ENCODE measurements at regions not wholly inside any gene's neighbourhood (a gene's known extent, or its start where the extent isn't known, plus 50 kb on each side); places are given as distances from the start of the nearest gene placed in this dataset.

- DNase-seq: no peak
- no peak overlapping the region for H2AFZ ChIP-seq (ENCODE audit: low read length)
- intact Hi-C loops (cut with micrococcal nuclease): no loop called here
Measured at GRCh38 chr5:3265131-3265885, 330.3 kb upstream of the IRX1 start.

GRCh38 chr5:3262451-3262850 is 333.2 kb upstream of the IRX1 start:
- Histone ChIP-seq H3K9me2 (replicated peaks; ENCODE audit: low read length) (no peaks in the 10 kb centered on the region), H3K9me3 (ENCODE audit: low read length) (no peaks in the 10 kb centered on the region), H2AFZ (ENCODE audit: low read length) (no peak overlapping the region), H3K27ac (ENCODE audit: low read length) (no peak overlapping the region), H3K4me2 (ENCODE audit: low read length) (no peak overlapping the region), H3K79me2 (ENCODE audit: low read length) (no peaks in the 10 kb centered on the region), H3K9ac (ENCODE audit: low read length) (no peak overlapping the region), H3F3A (ENCODE audit: low read length, unreplicated experiment) (no peaks in the 10 kb centered on the region), H4K20me1 (ENCODE audit: low read length) (no peaks in the 10 kb centered on the region), H3K27me3 (ENCODE audit: low read length) (no peaks in the 10 kb centered on the region), H3K4me1 (ENCODE audit: insufficient read depth, low read length) (no peaks in the 10 kb centered on the region), H3K36me3 (ENCODE audit: low read depth, low read length) (no peaks in the 10 kb centered on the region), H3K4me3 (ENCODE audit: low read length) (no peak overlapping the region)
- no TSS peak for BruUV-seq (replicated peaks)
- POLR2A ChIA-PET (ENCODE audit: unreplicated experiment): no interaction called here
- ATAC-seq (no peak), DNase-seq (no peak)
- TF ChIP-seq CTCF (conservative IDR thresholded peaks at IDR 0.05; ENCODE audit: low read depth, low read length) (no peak), EZH2 (IDR thresholded peaks at IDR 0.05; ENCODE audit: low read length, unreplicated experiment) (no peak), EZH2phosphoT487 (IDR thresholded peaks at IDR 0.05; ENCODE audit: borderline replicate concordance, low read length) (no peak)
- CTCF ChIA-PET: no interaction called here
- intact Hi-C loops (cut with micrococcal nuclease): no loop called here

More at GRCh38 chr5:3265131-3265885, 330.3 kb upstream of the IRX1 start:
- no TSS peak for BruUV-seq (replicated peaks)
- Histone ChIP-seq H3K4me2 (ENCODE audit: low read length) (no peak overlapping the region), H3K36me3 (ENCODE audit: low read depth, low read length) (no peaks in the 10 kb centered on the region), H3K4me3 (ENCODE audit: low read length) (no peak overlapping the region), H3K27me3 (ENCODE audit: low read length) (no peaks in the 10 kb centered on the region), H3K9ac (ENCODE audit: low read length) (no peak overlapping the region), H3K9me3 (ENCODE audit: low read length) (no peaks in the 10 kb centered on the region), H3F3A (ENCODE audit: low read length, unreplicated experiment) (no peaks in the 10 kb centered on the region), H4K20me1 (ENCODE audit: low read length) (no peaks in the 10 kb centered on the region), H3K9me2 (replicated peaks; ENCODE audit: low read length) (no peaks in the 10 kb centered on the region), H3K27ac (ENCODE audit: low read length) (no peak overlapping the region), H3K79me2 (ENCODE audit: low read length) (no peaks in the 10 kb centered on the region), H3K4me1 (ENCODE audit: insufficient read depth, low read length) (no peaks in the 10 kb centered on the region)
- POLR2A ChIA-PET (ENCODE audit: unreplicated experiment): no interaction called here
- CTCF ChIA-PET: no interaction called here
- no peak for TF ChIP-seq CTCF (conservative IDR thresholded peaks at IDR 0.05; ENCODE audit: low read depth, low read length)
- no peak for TF ChIP-seq EZH2phosphoT487 (IDR thresholded peaks at IDR 0.05; ENCODE audit: borderline replicate concordance, low read length)
- TF ChIP-seq EZH2 (IDR thresholded peaks at IDR 0.05; ENCODE audit: low read length, unreplicated experiment): no peak
- no peak for ATAC-seq

- TF ChIP-seq EZH2 (IDR thresholded peaks at IDR 0.05; ENCODE audit: low read length, unreplicated experiment) (no peak), CTCF (conservative IDR thresholded peaks at IDR 0.05; ENCODE audit: low read depth, low read length) (no peak), EZH2phosphoT487 (IDR thresholded peaks at IDR 0.05; ENCODE audit: borderline replicate concordance, low read length) (no peak)
- no peak overlapping the region for H2AFZ ChIP-seq (ENCODE audit: low read length)
- H3K4me1 ChIP-seq (ENCODE audit: insufficient read depth, low read length): no peaks in the 10 kb centered on the region
- no peak overlapping the region for H3K4me2 ChIP-seq (ENCODE audit: low read length)
- CTCF ChIA-PET: no interaction called here
- no peaks in the 10 kb centered on the region for H3K9me2 ChIP-seq (replicated peaks; ENCODE audit: low read length)
- no peak overlapping the region for H3K27ac ChIP-seq (ENCODE audit: low read length)
- intact Hi-C loops (cut with micrococcal nuclease): no loop called here
- no peaks in the 10 kb centered on the region for H3F3A ChIP-seq (ENCODE audit: low read length, unreplicated experiment)
- POLR2A ChIA-PET (ENCODE audit: unreplicated experiment): no interaction called here
- no peaks in the 10 kb centered on the region for H4K20me1 ChIP-seq (ENCODE audit: low read length)
- H3K36me3 ChIP-seq (ENCODE audit: low read depth, low read length): no peaks in the 10 kb centered on the region
- H3K4me3 ChIP-seq (ENCODE audit: low read length): no peak overlapping the region
- no peak for DNase-seq
- no peak for ATAC-seq
- BruUV-seq (replicated peaks): no TSS peak
- H3K9ac ChIP-seq (ENCODE audit: low read length): no peak overlapping the region
- H3K79me2 ChIP-seq (ENCODE audit: low read length): no peaks in the 10 kb centered on the region
- H3K27me3 ChIP-seq (ENCODE audit: low read length): no peaks in the 10 kb centered on the region
- H3K9me3 ChIP-seq (ENCODE audit: low read length): no peaks in the 10 kb centered on the region
Measured at GRCh38 chr5:3261081-3261480, 334.6 kb upstream of the IRX1 start.
